ENCODE measurements at regions not wholly inside any gene's neighbourhood (a gene's known extent, or its start where the extent isn't known, plus 50 kb on each side); places are given as distances from the start of the nearest gene placed in this dataset.

GRCh38 chr11:121722431-121723245 lies 269.9 kb upstream of the SORL1-AS1 start:
- CTCF ChIA-PET, result interaction anchor here (0.6 to 2.1 kb wide), 7 partner anchors 68 to 480 kb away, joined by 3 to 16 read pairs (median 3); no protein-coding TSS in a partner anchor
- Mint-ChIP-seq H3K27ac (no peak overlapping the region), H3K4me3 (peak overlapping the region; percentile 70), H3K9me3 (peaks cover 9% of the 10 kb centered on the region), H3K4me1 (peaks cover 15% of the 10 kb centered on the region), H3K36me3 (no peaks in the 10 kb centered on the region; the same call in 1 of the 2 replicates), H3K27me3 (ENCODE audit: low read depth) (peaks cover 34% of the 10 kb centered on the region)
- POLR2A ChIA-PET, result interaction anchor here (0.6 to 1.0 kb wide), 5 partner anchors 34 to 831 kb away, joined by 3 to 7 read pairs (median 3); no protein-coding TSS in a partner anchor
- peak; percentile 63 for DNase-seq (ENCODE audit: low spot score)
- ATAC-seq, result peak; percentile 83
- peak; percentile 94 for TF ChIP-seq ZNF232 (CRISPR knock-in tag; IDR thresholded peaks at IDR 0.05)
- peak; percentile 71; the same call in 1 of the 2 replicates for TF ChIP-seq JUN (CRISPR knock-in tag; IDR thresholded peaks at IDR 0.05)
- no peak for TF ChIP-seq ZNF263 (CRISPR knock-in tag; IDR thresholded peaks at IDR 0.05; ENCODE audit: low read depth)
- TF ChIP-seq FOXK1 (CRISPR knock-in tag; IDR thresholded peaks at IDR 0.05), result peak; percentile 75
- TF ChIP-seq MAX (CRISPR knock-in tag; IDR thresholded peaks at IDR 0.05), result peak; percentile 98
- no peak for TF ChIP-seq ZNF138 (CRISPR knock-in tag; conservative IDR thresholded peaks at IDR 0.05)
- no peak for TF ChIP-seq TEAD4 (CRISPR knock-in tag; IDR thresholded peaks at IDR 0.05)
- no peak for TF ChIP-seq EMX1 (CRISPR knock-in tag; IDR thresholded peaks at IDR 0.05)
- TF ChIP-seq SMAD3 (CRISPR knock-in tag; IDR thresholded peaks at IDR 0.05; ENCODE audit: borderline replicate concordance), result peak; percentile 93; the same call in 1 of the 2 replicates
- TF ChIP-seq TCF7 (CRISPR knock-in tag; IDR thresholded peaks at IDR 0.05; ENCODE audit: low read depth), result no peak
- TF ChIP-seq IRF1 (CRISPR knock-in tag; IDR thresholded peaks at IDR 0.05), result 0 out of 2 replicates have a peak, but pooled peaks have one; percentile 50
- peak; percentile 93 for TF ChIP-seq CREB1 (CRISPR knock-in tag; IDR thresholded peaks at IDR 0.05)
- peak; percentile 86 for TF ChIP-seq FOXP1 (CRISPR knock-in tag; IDR thresholded peaks at IDR 0.05; ENCODE audit: borderline replicate concordance)
- TF ChIP-seq ZNF416 (CRISPR knock-in tag; IDR thresholded peaks at IDR 0.05), result no peak
- TF ChIP-seq NFYB (CRISPR knock-in tag; conservative IDR thresholded peaks at IDR 0.05; ENCODE audit: low read depth), result no peak; the same call in 1 of the 2 replicates
- TF ChIP-seq RELA (CRISPR knock-in tag; IDR thresholded peaks at IDR 0.05; ENCODE audit: borderline replicate concordance), result 0 out of 2 replicates have a peak, but pooled peaks have one; percentile 63
- TF ChIP-seq OVOL2 (CRISPR knock-in tag; IDR thresholded peaks at IDR 0.05; ENCODE audit: borderline replicate concordance), result no peak
- TF ChIP-seq ESRRA (CRISPR knock-in tag; IDR thresholded peaks at IDR 0.05; ENCODE audit: borderline replicate concordance), result peak; percentile 74; the same call in 1 of the 2 replicates
- TF ChIP-seq, protein P1, sequence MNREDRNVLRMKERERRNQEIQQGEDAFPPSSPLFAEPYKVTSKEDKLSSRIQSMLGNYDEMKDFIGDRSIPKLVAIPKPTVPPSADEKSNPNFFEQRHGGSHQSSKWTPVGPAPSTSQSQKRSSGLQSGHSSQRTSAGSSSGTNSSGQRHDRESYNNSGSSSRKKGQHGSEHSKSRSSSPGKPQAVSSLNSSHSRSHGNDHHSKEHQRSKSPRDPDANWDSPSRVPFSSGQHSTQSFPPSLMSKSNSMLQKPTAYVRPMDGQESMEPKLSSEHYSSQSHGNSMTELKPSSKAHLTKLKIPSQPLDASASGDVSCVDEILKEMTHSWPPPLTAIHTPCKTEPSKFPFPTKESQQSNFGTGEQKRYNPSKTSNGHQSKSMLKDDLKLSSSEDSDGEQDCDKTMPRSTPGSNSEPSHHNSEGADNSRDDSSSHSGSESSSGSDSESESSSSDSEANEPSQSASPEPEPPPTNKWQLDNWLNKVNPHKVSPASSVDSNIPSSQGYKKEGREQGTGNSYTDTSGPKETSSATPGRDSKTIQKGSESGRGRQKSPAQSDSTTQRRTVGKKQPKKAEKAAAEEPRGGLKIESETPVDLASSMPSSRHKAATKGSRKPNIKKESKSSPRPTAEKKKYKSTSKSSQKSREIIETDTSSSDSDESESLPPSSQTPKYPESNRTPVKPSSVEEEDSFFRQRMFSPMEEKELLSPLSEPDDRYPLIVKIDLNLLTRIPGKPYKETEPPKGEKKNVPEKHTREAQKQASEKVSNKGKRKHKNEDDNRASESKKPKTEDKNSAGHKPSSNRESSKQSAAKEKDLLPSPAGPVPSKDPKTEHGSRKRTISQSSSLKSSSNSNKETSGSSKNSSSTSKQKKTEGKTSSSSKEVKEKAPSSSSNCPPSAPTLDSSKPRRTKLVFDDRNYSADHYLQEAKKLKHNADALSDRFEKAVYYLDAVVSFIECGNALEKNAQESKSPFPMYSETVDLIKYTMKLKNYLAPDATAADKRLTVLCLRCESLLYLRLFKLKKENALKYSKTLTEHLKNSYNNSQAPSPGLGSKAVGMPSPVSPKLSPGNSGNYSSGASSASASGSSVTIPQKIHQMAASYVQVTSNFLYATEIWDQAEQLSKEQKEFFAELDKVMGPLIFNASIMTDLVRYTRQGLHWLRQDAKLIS (CRISPR knock-in tag; IDR thresholded peaks at IDR 0.05; ENCODE audit: borderline replicate concordance), result no peak
- peak; percentile 92 for TF ChIP-seq TP53 (CRISPR knock-in tag; IDR thresholded peaks at IDR 0.05)
- TF ChIP-seq, protein P2, sequence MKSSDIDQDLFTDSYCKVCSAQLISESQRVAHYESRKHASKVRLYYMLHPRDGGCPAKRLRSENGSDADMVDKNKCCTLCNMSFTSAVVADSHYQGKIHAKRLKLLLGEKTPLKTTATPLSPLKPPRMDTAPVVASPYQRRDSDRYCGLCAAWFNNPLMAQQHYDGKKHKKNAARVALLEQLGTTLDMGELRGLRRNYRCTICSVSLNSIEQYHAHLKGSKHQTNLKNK (CRISPR knock-in tag; IDR thresholded peaks at IDR 0.05), result no peak
- TF ChIP-seq ELF4 (CRISPR knock-in tag; IDR thresholded peaks at IDR 0.05; ENCODE audit: low read depth), result no peak
- no peak for TF ChIP-seq PRDM15 (CRISPR knock-in tag; IDR thresholded peaks at IDR 0.05)
- TF ChIP-seq, protein P3, sequence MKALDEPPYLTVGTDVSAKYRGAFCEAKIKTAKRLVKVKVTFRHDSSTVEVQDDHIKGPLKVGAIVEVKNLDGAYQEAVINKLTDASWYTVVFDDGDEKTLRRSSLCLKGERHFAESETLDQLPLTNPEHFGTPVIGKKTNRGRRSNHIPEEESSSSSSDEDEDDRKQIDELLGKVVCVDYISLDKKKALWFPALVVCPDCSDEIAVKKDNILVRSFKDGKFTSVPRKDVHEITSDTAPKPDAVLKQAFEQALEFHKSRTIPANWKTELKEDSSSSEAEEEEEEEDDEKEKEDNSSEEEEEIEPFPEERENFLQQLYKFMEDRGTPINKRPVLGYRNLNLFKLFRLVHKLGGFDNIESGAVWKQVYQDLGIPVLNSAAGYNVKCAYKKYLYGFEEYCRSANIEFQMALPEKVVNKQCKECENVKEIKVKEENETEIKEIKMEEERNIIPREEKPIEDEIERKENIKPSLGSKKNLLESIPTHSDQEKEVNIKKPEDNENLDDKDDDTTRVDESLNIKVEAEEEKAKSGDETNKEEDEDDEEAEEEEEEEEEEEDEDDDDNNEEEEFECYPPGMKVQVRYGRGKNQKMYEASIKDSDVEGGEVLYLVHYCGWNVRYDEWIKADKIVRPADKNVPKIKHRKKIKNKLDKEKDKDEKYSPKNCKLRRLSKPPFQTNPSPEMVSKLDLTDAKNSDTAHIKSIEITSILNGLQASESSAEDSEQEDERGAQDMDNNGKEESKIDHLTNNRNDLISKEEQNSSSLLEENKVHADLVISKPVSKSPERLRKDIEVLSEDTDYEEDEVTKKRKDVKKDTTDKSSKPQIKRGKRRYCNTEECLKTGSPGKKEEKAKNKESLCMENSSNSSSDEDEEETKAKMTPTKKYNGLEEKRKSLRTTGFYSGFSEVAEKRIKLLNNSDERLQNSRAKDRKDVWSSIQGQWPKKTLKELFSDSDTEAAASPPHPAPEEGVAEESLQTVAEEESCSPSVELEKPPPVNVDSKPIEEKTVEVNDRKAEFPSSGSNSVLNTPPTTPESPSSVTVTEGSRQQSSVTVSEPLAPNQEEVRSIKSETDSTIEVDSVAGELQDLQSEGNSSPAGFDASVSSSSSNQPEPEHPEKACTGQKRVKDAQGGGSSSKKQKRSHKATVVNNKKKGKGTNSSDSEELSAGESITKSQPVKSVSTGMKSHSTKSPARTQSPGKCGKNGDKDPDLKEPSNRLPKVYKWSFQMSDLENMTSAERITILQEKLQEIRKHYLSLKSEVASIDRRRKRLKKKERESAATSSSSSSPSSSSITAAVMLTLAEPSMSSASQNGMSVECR (CRISPR knock-in tag; IDR thresholded peaks at IDR 0.05; ENCODE audit: borderline replicate concordance), result peak; percentile 90
